B cell (primary cell): ENCODE measurements at regions not wholly inside any gene's neighbourhood (a gene's known extent, or its start where the extent isn't known, plus 50 kb on each side); places are given as distances from the start of the nearest gene placed in this dataset.

ENCODE experiments used
- ATAC-seq: fragments of 200-7000 bp; cut with Tn5 transposase; one replicate; pipeline ENCODE4 v1.10.0; 2021; ENCODE audit warnings: low read depth, mild to moderate bottlenecking, moderate number of reproducible peaks, moderate library complexity
- CTCF ChIA-PET: fragments of 350-600 bp; sonication (Branson Sonifier 250); formaldehyde crosslinking; loops from one replicate; lab custom pipeline; 2021; ENCODE audit warnings: antibody characterized with exemption, inconsistent platforms; lab: Charles Lee
- POLR2A ChIA-PET: fragments of 350-600 bp; sonication (Branson Sonifier 250); formaldehyde crosslinking; loops from one replicate; lab custom pipeline; 2021; ENCODE audit warnings: antibody characterized with exemption; lab: Charles Lee
- DNase-seq: peaks from one replicate; pipeline ENCODE4 v3.0.0; 2013
- H2AFZ ChIP-seq: 2 replicates; pipeline ENCODE4 v1.6.1; 2012; ENCODE audit warnings: mild to moderate bottlenecking, low read depth, low read length; ENCODE audit not compliant: insufficient read depth, poor library complexity, severe bottlenecking
- H3K27ac ChIP-seq, 2 donors: 1 replicate in 1 of 2; 2 replicates in 1 of 2; pipeline ENCODE4 v1.5.1; 2012 to 2013; ENCODE audit warnings: low read length in 2 of 2, mild to moderate bottlenecking in 2 of 2, moderate library complexity in 1 of 2
- H3K27me3 ChIP-seq, 4 experiments: fragments of 200-600 bp in 1 of 4; sonication (generic) in 1 of 4; replicated peaks in 1 of 4; 1 replicate in 2 of 4; 2 replicates in 2 of 4; pipeline versions ENCODE4 v1.6.1 to v1.7.0; 2013 to 2016; ENCODE audit warnings: low read length in 3 of 4, mild to moderate bottlenecking in 2 of 4, mixed read lengths in 1 of 4, moderate library complexity in 1 of 4; ENCODE audit not compliant: insufficient read depth in 4 of 4, control insufficient read depth in 3 of 4; ENCODE audit errors: control extremely low read depth in 1 of 4
- H3K36me3 ChIP-seq, 2 experiments: replicated peaks in 1 of 2; 1 replicate in 1 of 2; 2 replicates in 1 of 2; pipeline versions ENCODE4 v1.6.1 to v1.7.1; 2013; ENCODE audit warnings: low read length in 1 of 2; ENCODE audit not compliant: insufficient read depth in 2 of 2, control insufficient read depth in 1 of 2; ENCODE audit errors: control extremely low read depth in 1 of 2, extremely low read depth in 1 of 2
- H3K4me1 ChIP-seq, 2 donors: fragments of 200-600 bp in 1 of 2; sonication (generic) in 1 of 2; 1 replicate in 1 of 2; 2 replicates in 1 of 2; pipeline versions ENCODE4 v1.5.1 to v1.6.1; 2013 to 2017; ENCODE audit warnings: low read length in 2 of 2; ENCODE audit not compliant: control insufficient read depth in 2 of 2, insufficient read depth in 2 of 2
- H3K4me2 ChIP-seq: replicated peaks from 2 replicates; pipeline ENCODE3; 2012; ENCODE audit warnings: mild to moderate bottlenecking, low read depth, low read length; ENCODE audit not compliant: poor library complexity, severe bottlenecking
- H3K4me3 ChIP-seq, 5 experiments: fragments of 200-600 bp in 1 of 5; sonication (generic) in 1 of 5; 1 replicate in 3 of 5; 2 replicates in 2 of 5; pipeline versions ENCODE4 v1.5.1 to v1.7.0; 2011 to 2016; ENCODE audit warnings: low read length in 4 of 5, mild to moderate bottlenecking in 4 of 5, low read depth in 2 of 5, control low read depth in 1 of 5, moderate library complexity in 1 of 5; ENCODE audit not compliant: insufficient read depth in 1 of 5; ENCODE audit errors: control extremely low read depth in 1 of 5, extremely low read depth in 1 of 5
- H3K79me2 ChIP-seq: fragments of 200-600 bp; sonication (generic); one replicate; pipeline ENCODE4 v1.6.0; 2016; ENCODE audit warnings: low read length; ENCODE audit not compliant: control insufficient read depth, insufficient read depth
- H3K9ac ChIP-seq: fragments of 200-600 bp; sonication (generic); 2 replicates; pipeline ENCODE4 v1.6.1; 2017; ENCODE audit warnings: mild to moderate bottlenecking, low read length, moderate library complexity
- H3K9me3 ChIP-seq, 3 donors: one replicate each; pipeline versions ENCODE4 v1.6.1 to v1.7.1; 2013; ENCODE audit warnings: low read length in 2 of 3; ENCODE audit not compliant: control insufficient read depth in 2 of 3, insufficient read depth in 1 of 3; ENCODE audit errors: control extremely low read depth in 1 of 3
- H4K20me1 ChIP-seq: 2 replicates; pipeline ENCODE4 v1.6.0; 2012; ENCODE audit warnings: mild to moderate bottlenecking, low read length; ENCODE audit not compliant: insufficient read depth, control insufficient read depth, poor library complexity, severe bottlenecking
- H3K27ac Mint-ChIP-seq: one replicate; pipeline ENCODE4 v1.8.0; 2021; ENCODE audit warnings: mixed read lengths
- H3K27me3 Mint-ChIP-seq: one replicate; pipeline ENCODE4 v1.8.0; 2021; ENCODE audit warnings: mixed read lengths
- H3K4me1 Mint-ChIP-seq: one replicate; pipeline ENCODE4 v1.8.0; 2021; ENCODE audit warnings: mixed read lengths
- H3K4me3 Mint-ChIP-seq: one replicate; pipeline ENCODE4 v1.8.0; 2021; ENCODE audit warnings: mixed read lengths
- H3K9me3 Mint-ChIP-seq: one replicate; pipeline ENCODE4 v1.8.0; 2022; ENCODE audit warnings: mixed read lengths; ENCODE audit not compliant: insufficient read depth
- CTCF ChIP-seq: fragments of 200-600 bp; IDR thresholded peaks from one replicate; pipeline ENCODE4 v1.8.0; 2022; ENCODE audit warnings: antibody characterized with exemption, mild to moderate bottlenecking
- EZH2 ChIP-seq: IDR thresholded peaks from 2 replicates; pipeline ENCODE4 v1.6.1; 2012; ENCODE audit warnings: borderline replicate concordance, low read depth, mild to moderate bottlenecking, moderate library complexity, low read length; ENCODE audit not compliant: insufficient read depth, poor library complexity, severe bottlenecking
- WGBS: methylation state at CpG from one replicate; pipeline ENCODE4 v1.1.5; 2013; ENCODE audit warnings: missing lambda C conversion rate; ENCODE audit not compliant: insufficient coverage; 5-methylcytosine and 5-hydroxymethylcytosine counted together
- intact Hi-C: fragments of 100-400 bp; cut with micrococcal nuclease; formaldehyde crosslinking; loops from one replicate; pipeline ENCODE4 v1.10.0; 2022

GRCh38 chr18:78239090-78239457, 740.5 kb upstream of the SALL3 start:
- WGBS, result 96% methylated on average over 17 of the region's 17 CpGs
- Mint-ChIP-seq H3K9me3 (peaks cover 5% of the 10 kb centered on the region), H3K27me3 (no peaks in the 10 kb centered on the region), H3K4me1 (no peaks in the 10 kb centered on the region), H3K4me3 (no peak overlapping the region), H3K27ac (no peak overlapping the region)
- intact Hi-C loops, result no loop called here
- H3K36me3 ChIP-seq, result no peaks in the 10 kb centered on the region
- H3K27ac ChIP-seq, result no peak overlapping the region
- no peaks in the 10 kb centered on the region for H3K27me3 ChIP-seq
- H3K4me3 ChIP-seq, result no peak overlapping the region
- no peaks in the 10 kb centered on the region for H4K20me1 ChIP-seq
- peaks cover 0 to 21% (median 0%) of the 10 kb centered on the region in 3 donors for H3K9me3 ChIP-seq
- TF ChIP-seq EZH2, result no peak
- TF ChIP-seq CTCF, result no peak
- ChIA-PET CTCF (no interaction called here), POLR2A (no interaction called here)
- ATAC-seq (no peak), DNase-seq (no peak)
- H2AFZ ChIP-seq, result no peak overlapping the region
- no peaks in the 10 kb centered on the region for H3K4me1 ChIP-seq
- no peak overlapping the region for H3K4me2 ChIP-seq
- no peaks in the 10 kb centered on the region for H3K79me2 ChIP-seq
- H3K9ac ChIP-seq, result no peak overlapping the region

- H3K4me2 ChIP-seq, result no peak overlapping the region
- TF ChIP-seq EZH2 (no peak), CTCF (no peak)
- no peak for ATAC-seq
- DNase-seq, result no peak
- CTCF ChIA-PET, result no interaction called here
- Mint-ChIP-seq H3K4me3 (no peak overlapping the region), H3K4me1 (no peaks in the 10 kb centered on the region), H3K27ac (no peak overlapping the region), H3K27me3 (no peaks in the 10 kb centered on the region), H3K9me3 (peaks cover 5% of the 10 kb centered on the region)
- no peak overlapping the region for H2AFZ ChIP-seq
- H3K79me2 ChIP-seq, result no peaks in the 10 kb centered on the region
- no peaks in the 10 kb centered on the region for H3K27me3 ChIP-seq
- H3K36me3 ChIP-seq, result no peaks in the 10 kb centered on the region
- H3K9me3 ChIP-seq, result peaks cover 0 to 29% (median 0%) of the 10 kb centered on the region in 3 donors
- intact Hi-C loops, result no loop called here
- no peak overlapping the region for H3K4me3 ChIP-seq
- 97% methylated on average over 9 of the region's 13 CpGs for WGBS
- no peaks in the 10 kb centered on the region for H3K4me1 ChIP-seq
- H3K9ac ChIP-seq, result no peak overlapping the region
- no peak overlapping the region for H3K27ac ChIP-seq
- POLR2A ChIA-PET, result no interaction called here
- H4K20me1 ChIP-seq, result no peaks in the 10 kb centered on the region
Observed at GRCh38 chr18:78240101-78240500, 739.5 kb upstream of the SALL3 start.
